ENCODE measurements at regions not wholly inside any gene's neighbourhood (a gene's known extent, or its start where the extent isn't known, plus 50 kb on each side); places are given as distances from the start of the nearest gene placed in this dataset.

DNA sequence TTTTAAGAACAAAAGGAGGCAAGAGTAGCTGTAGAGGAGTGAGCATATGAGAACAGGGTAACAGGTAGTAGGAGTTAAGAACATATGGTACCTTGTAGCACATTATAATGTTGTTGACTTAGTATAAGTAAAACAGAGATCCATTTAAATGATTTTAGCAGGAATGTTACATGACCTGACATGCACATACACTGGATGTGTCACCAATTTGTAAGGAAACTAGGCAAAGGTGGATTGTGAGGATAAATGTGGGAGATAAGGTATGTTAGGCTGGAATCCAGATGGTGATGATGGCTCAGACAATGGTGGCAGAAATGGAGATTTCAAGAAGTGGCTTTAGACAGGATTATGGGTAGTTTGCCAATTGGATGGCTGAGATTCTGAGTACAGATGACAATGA, 443.1 kb upstream of the DAB2 start:
- no peak for DNase-seq

DNA sequence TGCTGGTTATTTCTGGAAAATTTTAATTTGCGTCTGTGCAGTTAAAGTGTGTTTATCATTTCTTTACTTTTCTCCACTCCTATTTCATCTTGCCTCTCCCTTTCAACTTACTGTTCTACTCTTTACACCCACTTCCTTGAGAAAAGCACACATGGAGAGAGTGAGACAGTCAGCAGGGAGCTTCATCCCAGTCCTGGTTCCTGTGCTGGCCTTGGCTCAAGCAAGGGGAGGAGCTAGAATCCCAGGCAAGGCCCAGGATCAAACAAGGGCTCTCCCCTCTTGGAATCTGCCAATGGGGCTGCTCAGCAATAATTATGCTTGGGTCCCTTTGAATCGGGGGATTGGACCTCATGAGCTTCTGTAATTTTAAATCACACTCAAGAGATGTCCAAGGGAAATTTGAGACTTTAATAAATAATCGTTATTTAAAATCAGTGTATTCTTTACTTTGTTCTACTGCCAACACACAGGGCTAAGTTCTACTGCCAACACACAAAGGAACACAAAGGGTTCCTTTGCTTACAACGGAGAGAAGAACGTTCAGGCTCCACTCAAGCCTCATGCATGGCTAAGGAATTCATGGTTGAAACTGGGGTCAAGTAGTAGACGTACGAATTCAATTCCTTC, 439.3 kb upstream of the DAB2 start:
- no peak for DNase-seq

DNA sequence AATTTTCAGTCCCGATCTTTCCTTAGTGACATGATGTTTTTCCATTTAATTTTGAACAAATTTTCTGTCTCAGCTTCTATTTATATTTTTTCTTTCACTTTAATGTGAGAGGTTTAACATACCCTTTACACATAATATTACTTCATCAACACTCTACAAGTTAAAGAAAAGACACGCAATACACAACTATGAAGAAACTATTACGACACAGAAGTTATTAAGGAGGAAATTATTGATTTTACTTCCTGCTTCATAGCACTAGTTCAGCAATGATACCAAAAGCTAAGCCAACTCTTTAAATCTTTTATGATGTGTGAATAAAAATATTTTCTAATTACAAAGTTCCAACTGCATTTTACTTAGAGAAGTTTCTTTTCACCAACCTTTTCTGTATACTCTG, 432.3 kb upstream of the DAB2 start:
- DNase-seq = no peak

- DNase-seq = no peak
These were observed 430.1 kb upstream of the DAB2 start for GRCh38 chr5:39854771-39855410.

- DNase-seq = no peak
These were observed 425.5 kb upstream of the DAB2 start for GRCh38 chr5:39850291-39850690.

GRCh38 chr5:39846144-39846543, 421.4 kb upstream of the DAB2 start:
- no peak for DNase-seq

- DNase-seq = no peak
These were observed 419.0 kb upstream of the DAB2 start for GRCh38 chr5:39843767-39844166.

DNA sequence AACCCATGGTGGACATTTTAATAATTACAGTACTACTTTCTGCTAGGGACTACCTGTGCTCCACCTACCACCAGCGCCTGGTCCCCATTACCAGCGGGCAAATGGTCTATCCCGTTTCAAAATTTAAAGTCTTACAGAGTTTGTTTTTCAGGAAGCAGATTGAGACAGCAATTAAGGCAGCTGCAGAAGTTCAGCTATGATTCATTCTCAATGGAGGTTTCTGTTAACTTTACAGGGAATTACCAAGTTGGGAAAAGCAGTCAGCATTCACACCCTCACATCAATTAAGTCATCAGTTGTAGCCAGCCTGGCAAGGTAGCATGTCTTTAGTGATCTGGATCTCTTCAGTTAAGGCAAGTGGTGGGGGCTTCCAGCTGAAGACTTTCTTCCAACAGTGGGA, 410.6 kb upstream of the DAB2 start:
- DNase-seq = no peak

DNA sequence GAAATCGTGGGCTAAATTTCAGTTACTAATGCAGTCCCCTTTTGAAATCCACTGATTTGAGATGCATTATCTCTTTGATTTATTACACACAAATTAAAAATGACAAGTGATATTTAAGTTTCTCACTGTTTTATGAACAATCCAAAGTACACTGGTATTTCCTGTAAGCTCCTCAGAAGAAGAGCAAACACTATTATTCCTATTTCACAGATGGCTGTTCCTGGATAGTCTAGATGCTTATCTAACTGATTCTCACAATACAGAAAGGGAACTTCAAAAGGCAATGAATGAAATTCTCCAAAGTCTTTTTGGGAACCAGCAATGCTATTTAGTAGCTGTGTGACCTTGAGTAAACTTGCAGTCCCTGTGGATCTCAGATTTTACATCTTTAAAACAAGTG, 404.7 kb upstream of the DAB2 start:
- no peak for DNase-seq

DNA sequence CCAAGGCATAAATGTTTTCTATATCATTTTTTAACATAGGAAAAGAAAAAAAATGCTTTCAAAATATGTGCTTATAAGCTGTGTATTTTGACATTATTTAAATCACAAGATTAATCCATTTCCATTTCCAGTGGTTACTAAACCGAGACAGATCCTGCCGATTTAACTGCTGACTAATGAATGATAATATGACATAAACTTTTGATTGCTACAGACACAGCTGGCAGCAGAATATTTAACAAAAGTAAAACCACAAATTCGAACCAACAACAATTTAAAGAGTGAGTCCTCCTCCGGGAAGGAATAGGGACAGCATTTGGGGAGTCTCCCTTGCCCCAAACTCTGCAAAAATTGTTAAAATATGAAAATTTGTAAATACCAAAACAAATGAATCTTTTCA, 401.3 kb upstream of the DAB2 start:
- DNase-seq = no peak

DNA sequence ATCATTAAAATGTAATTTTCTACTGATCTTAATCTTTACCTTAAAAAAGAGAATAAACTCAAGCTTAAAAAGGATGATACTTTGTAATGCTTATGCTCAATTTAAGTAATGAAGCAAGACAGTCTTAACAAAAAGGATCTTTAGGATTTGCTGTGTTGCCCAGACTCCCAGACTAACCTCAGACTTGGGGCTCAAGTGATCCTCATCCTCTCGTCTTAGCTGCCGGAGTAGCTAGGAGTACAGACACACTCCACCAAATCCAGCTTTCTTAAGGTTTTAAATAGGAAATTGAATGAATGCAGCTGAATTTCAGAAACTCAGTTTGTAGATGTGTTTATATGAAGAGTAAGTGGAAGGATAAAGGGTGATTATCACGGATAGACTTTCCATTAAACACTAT, 400.5 kb upstream of the DAB2 start:
- no peak for DNase-seq

- DNase-seq = no peak
These were observed 397.2 kb upstream of the DAB2 start for GRCh38 chr5:39822020-39822419.

DNA sequence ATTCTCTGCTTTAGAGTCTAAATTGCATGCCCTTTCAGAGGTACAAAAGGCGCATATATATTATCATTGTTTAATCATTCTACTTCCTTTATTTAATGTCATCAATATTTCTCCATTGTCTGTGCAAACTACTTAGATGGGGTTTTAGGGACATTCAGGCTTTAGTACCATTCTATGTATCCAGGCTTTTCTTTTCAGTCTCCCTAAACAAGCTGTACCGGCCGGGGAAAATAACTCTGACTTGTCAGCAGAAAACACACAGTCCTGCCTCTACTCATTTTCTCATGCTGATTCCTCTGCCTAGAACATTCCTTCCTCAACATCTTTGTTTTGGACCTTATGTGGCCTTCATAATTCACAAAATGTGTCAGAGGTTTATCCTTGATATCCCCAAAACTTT, 392.1 kb upstream of the DAB2 start:
- DNase-seq = no peak

DNA sequence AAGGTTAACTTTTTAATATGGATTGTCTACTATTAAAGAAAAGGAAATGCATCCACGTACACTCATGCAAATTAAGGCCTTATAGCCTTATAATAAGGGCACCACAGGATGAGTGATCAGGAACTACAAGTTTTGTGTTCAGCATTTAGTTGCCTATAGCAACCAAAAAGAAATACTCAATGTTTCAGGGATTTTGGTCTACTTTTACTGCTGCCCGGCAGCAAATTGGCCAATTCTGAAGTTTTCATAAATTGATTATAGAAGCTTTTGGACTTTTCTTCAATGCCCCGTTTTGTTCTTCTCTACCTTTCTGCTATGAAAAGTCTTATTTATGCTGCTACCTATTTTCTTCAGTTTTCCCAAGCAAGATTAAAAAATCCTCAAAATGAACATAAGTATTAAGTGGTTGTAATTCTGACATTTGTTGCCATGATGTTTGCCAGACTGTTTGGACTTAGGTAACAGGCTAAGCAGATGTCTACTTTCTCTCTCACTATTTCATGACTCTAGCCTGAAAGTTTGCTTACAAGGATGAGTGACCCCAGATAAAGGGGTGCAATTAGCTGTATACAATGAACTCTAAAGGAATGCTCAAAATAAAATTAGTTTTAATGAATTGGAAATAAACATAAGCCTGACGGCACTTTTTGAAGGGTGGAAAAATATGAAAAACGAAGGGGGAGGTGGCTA, 391.5 kb upstream of the DAB2 start:
- no peak for DNase-seq

DNA sequence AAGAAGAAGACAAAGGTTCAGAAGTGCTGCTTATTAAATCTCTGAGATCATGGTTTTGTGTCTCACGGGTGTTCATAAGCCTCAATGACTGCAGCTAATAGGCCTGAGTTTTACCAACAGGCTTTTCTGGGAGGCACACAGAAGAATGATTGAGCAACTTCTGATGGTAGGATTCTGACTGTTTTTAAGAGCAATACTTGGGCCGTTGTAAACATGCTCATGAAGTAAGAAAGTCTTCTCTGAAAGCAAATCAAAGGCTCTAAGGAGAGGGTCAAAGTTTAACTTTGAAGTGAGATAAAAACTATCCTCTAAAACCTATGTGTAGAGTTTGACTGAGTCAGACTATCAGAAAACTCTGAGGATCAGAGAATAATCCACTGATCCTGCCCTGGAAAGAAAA, 390.9 kb upstream of the DAB2 start:
- no peak for DNase-seq

DNA sequence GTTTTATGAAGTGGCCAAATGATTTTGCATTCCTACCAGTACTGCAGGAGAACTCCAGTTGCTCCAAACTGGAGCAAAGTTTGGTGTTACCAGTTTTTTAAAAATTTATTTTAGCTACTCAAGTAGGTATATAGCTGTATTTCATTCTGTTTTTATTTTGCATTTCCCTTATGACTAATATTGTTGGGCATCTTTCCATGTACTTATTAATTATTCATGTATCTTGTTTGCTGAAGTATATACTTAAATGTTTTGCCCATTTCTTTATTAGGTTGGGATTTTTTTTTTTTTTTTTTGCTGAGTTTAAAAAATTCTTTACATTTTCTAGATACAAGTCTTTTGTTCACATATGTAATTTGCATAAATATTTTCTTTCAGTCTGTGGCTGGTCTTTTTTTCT, 386.6 kb upstream of the DAB2 start:
- DNase-seq = no peak

- no peak for DNase-seq
These were observed 383.9 kb upstream of the DAB2 start for GRCh38 chr5:39808656-39809055.

GRCh38 chr5:39801306-39801705, 376.5 kb upstream of the DAB2 start:
- DNase-seq = no peak

- no peak for DNase-seq
These were observed 375.3 kb upstream of the DAB2 start for GRCh38 chr5:39800042-39800601.

- DNase-seq = no peak
These were observed 374.5 kb upstream of the DAB2 start for GRCh38 chr5:39799242-39799641.

DNA sequence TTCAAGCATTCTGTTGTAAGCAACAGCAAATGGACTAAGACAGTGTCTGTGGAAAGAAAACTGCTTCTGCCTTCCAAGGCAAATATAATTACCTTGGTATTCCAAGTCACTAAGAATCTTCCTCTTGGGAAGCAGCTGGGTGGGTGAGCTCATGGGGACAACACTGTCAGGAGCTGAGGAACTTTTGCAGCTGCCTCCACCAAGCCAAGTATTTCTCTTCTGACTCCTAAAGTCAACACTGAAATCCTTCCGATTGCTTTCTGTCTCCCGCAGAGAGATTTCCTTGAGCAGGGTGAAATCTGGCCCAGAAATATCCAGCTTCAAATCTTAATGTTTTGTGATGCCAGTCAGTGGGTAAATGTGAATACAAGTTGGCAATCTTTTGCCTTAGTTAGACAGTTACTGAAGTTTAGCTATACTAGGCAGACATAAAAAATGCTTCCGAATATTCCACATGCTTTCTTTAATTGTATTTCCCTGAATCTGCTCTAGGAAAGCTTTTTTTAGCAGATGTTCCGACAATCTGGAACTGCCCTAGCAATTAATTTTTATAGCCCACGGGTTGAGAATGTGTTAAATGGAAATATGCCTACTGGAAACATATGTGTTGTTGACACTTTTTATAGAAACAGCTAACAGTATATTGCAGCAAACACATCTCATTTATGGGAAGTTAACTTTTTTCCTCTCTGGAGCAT, 369.9 kb upstream of the DAB2 start:
- no peak for DNase-seq

- DNase-seq = no peak
These were observed 360.6 kb upstream of the DAB2 start for GRCh38 chr5:39785410-39785809.

DNA sequence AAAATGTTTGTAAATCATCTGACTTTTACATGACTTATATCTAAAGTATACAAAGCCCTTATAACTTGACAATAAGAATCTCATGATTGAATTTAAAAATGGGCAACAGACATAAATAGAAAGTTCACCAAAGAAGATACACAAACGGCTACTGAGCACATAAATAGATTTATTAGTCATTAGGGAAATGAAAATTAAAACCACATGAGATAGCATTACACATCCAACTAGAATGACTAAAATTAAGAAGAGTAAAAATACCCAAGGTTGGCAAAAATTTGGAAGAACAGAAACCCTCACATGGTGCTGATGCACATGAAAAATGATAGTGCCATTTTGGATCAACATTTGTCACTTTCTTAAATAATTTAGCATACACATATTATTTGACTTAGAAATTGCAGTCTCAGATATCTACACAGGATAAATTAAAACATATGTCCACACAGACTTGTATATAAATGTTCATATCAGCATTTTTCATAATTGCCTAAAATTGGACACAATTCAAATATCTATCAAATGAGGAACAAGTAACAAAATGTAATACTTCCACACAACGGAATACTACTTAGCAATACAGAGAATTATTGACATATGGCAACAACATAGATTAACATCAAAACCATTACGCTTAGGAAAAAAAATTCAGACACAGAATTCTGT, 359.1 kb upstream of the DAB2 start:
- DNase-seq = no peak

Measured in NCI-H226 (cell line).